Transverse colon (tissue), 4 donors: ENCODE measurements at regions not wholly inside any gene's neighbourhood (a gene's known extent, or its start where the extent isn't known, plus 50 kb on each side); places are given as distances from the start of the nearest gene placed in this dataset.

ENCODE experiments used
- DNase-seq: peaks from one replicate; pipeline ENCODE4 v3.0.0-alpha.2; 2019
- H3K27ac ChIP-seq, 4 donors: fragments of 200-600 bp; sonication (generic); 2 replicates each; pipeline ENCODE4 v1.5.1; 2016 to 2018; ENCODE audit warnings: inconsistent platforms in 4 of 4
- H3K27me3 ChIP-seq: fragments of 200-600 bp; sonication (generic); 2 replicates; pipeline ENCODE4 v1.5.1; 2017; ENCODE audit warnings: inconsistent platforms
- H3K36me3 ChIP-seq, 4 donors: fragments of 200-600 bp; sonication (generic); 2 replicates each; pipeline ENCODE4 v1.5.1; 2017 to 2019; ENCODE audit warnings: inconsistent platforms in 4 of 4
- H3K4me1 ChIP-seq, 4 donors: fragments of 200-600 bp; sonication (generic); 2 replicates each; pipeline ENCODE4 v1.5.1; 2017 to 2020; ENCODE audit warnings: inconsistent platforms in 4 of 4
- H3K4me3 ChIP-seq, 4 donors: fragments of 200-600 bp; sonication (generic); 1 replicate in 1 of 4; 2 replicates in 3 of 4; pipeline versions ENCODE4 v1.5.1 to v1.6.1; 2017 to 2019; ENCODE audit warnings: inconsistent platforms in 4 of 4
- H3K9me3 ChIP-seq, 2 donors: fragments of 200-600 bp; sonication (generic); 2 replicates each; pipeline ENCODE4 v1.5.1; 2017 to 2019; ENCODE audit warnings: inconsistent platforms in 2 of 2
- CTCF ChIP-seq, 5 experiments: fragments of 200-600 bp in 3 of 5; fragments of 450-650 bp in 2 of 5; sonication (generic) in 3 of 5; IDR thresholded peaks; 1 replicate in 2 of 5; 2 replicates in 3 of 5; pipeline ENCODE4 v1.5.1; 2016 to 2017; ENCODE audit warnings: antibody characterized with exemption in 5 of 5, inconsistent platforms in 3 of 5, mild to moderate bottlenecking in 2 of 5, moderate library complexity in 1 of 5
- EP300 ChIP-seq: sonication (generic); formaldehyde crosslinking; IDR thresholded peaks from one replicate; pipeline ENCODE4 v1.6.1; 2017; ENCODE audit warnings: antibody characterized with exemption, low read depth
- POLR2A ChIP-seq: fragments of 450-650 bp; IDR thresholded peaks from one replicate; pipeline ENCODE4 v1.6.1; 2016; ENCODE audit warnings: antibody characterized with exemption, mild to moderate bottlenecking, moderate library complexity
- POLR2AphosphoS5 ChIP-seq, 3 donors: sonication (generic); formaldehyde crosslinking; IDR thresholded peaks; one replicate each; pipeline ENCODE4 v1.6.1; 2016; ENCODE audit warnings: antibody characterized with exemption in 3 of 3
- WGBS, 2 donors: methylation state at CpG; one replicate each; pipeline ENCODE4 v1.1.5; 2018; ENCODE audit warnings: low coverage in 1 of 2; 5-methylcytosine and 5-hydroxymethylcytosine counted together
- in situ Hi-C, 4 donors: fragments of 200-750 bp; cut with MboI; loops; one replicate each; pipeline versions ENCODE4 v1.15.0 to v1.15.1; 2017; ENCODE audit warnings: low sequenced_read_pairs in 3 of 4, low pct_ligation_motif_present in 1 of 4, low pct_unique_long_range_greater_than_20kb in 1 of 4
- intact Hi-C: fragments of 100-400 bp; cut with DNase I; formaldehyde crosslinking; loops from one replicate; pipeline ENCODE4 v1.15.1; 2023; ENCODE audit warnings: low total_unique reads

- in situ Hi-C loops (no loop called here), intact Hi-C loops (no loop called here)
- Histone ChIP-seq H3K27me3 (no peaks in the 10 kb centered on the region), H3K36me3 (no peaks in the 10 kb centered on the region), H3K4me1 (no peaks in the 10 kb centered on the region), H3K9me3 (no peaks in the 10 kb centered on the region), H3K4me3 (no peak overlapping the region), H3K27ac (no peak overlapping the region)
- DNase-seq = no peak
- WGBS, 2 donors = 71 to 82% methylated on average over 1 of the region's 1 CpG
- TF ChIP-seq EP300 (no peak), POLR2A (no peak), CTCF (IDR thresholded peaks at IDR 0.05) (no peak)
These were observed 190.7 kb upstream of the RPL34 start for GRCh38 chr4:108429662-108430061.

- no peaks in the 10 kb centered on the region for H3K4me1 ChIP-seq
- in situ Hi-C loops = no loop called here
These were observed 191.5 kb upstream of the RPL34 start for GRCh38 chr4:108428923-108429322.

GRCh38 chr4:108427946-108428485, 192.4 kb upstream of the RPL34 start:
- Histone ChIP-seq H3K9me3 (no peaks in the 10 kb centered on the region), H3K27ac (no peak overlapping the region), H3K27me3 (no peaks in the 10 kb centered on the region), H3K4me3 (no peak overlapping the region), H3K36me3 (no peaks in the 10 kb centered on the region), H3K4me1 (no peaks in the 10 kb centered on the region)
- WGBS, 2 donors = 66 to 94% methylated on average over 2 of the region's 2 CpGs
- DNase-seq = no peak
- in situ Hi-C loops (no loop called here), intact Hi-C loops (no loop called here)
- TF ChIP-seq POLR2AphosphoS5 (IDR thresholded peaks at IDR 0.05) (no peak), POLR2A (no peak), CTCF (IDR thresholded peaks at IDR 0.05) (no peak), EP300 (no peak)

More at GRCh38 chr4:108428923-108429322, 191.5 kb upstream of the RPL34 start:
- Histone ChIP-seq H3K9me3 (no peaks in the 10 kb centered on the region), H3K27ac (no peak overlapping the region), H3K27me3 (no peaks in the 10 kb centered on the region), H3K4me3 (no peak overlapping the region), H3K36me3 (no peaks in the 10 kb centered on the region)
- WGBS, 2 donors = 85 to 86% methylated on average over 3 of the region's 3 CpGs
- no peak for DNase-seq
- TF ChIP-seq CTCF (IDR thresholded peaks at IDR 0.05) = no peak
- TF ChIP-seq EP300 = no peak
- no peak for TF ChIP-seq POLR2AphosphoS5 (IDR thresholded peaks at IDR 0.05)
- TF ChIP-seq POLR2A = no peak
- intact Hi-C loops = no loop called here

- in situ Hi-C loops = no loop called here
- Histone ChIP-seq H3K27ac (no peak overlapping the region), H3K4me1 (no peaks in the 10 kb centered on the region), H3K4me3 (no peak overlapping the region), H3K27me3 (no peaks in the 10 kb centered on the region), H3K36me3 (no peaks in the 10 kb centered on the region), H3K9me3 (no peaks in the 10 kb centered on the region)
- intact Hi-C loops = no loop called here
- no peak for DNase-seq
- TF ChIP-seq EP300 (no peak), POLR2A (no peak), POLR2AphosphoS5 (IDR thresholded peaks at IDR 0.05) (no peak), CTCF (IDR thresholded peaks at IDR 0.05) (no peak)
- 69 to 71% methylated on average over 2 to 3 of the region's 3 CpGs for WGBS, 2 donors
These were observed 193.9 kb upstream of the RPL34 start for GRCh38 chr4:108426493-108426892.
